ENCODE measurements at regions not wholly inside any gene's neighbourhood (a gene's known extent, or its start where the extent isn't known, plus 50 kb on each side); places are given as distances from the start of the nearest gene placed in this dataset.

GRCh38 chr12:47558625-47559345 lies 147.0 kb downstream of the RPAP3 start:
- DNase-seq (ENCODE audit: low read depth) = no peak

- no peak for DNase-seq (ENCODE audit: low read depth)
Measured at GRCh38 chr12:47557386-47557785, 148.4 kb downstream of the RPAP3 start.

- no peak for DNase-seq (ENCODE audit: low read depth)
Measured at GRCh38 chr12:47556261-47557030, 149.4 kb downstream of the RPAP3 start.

- no peak for DNase-seq (ENCODE audit: low read depth)
Measured at GRCh38 chr12:47554046-47554653, 151.7 kb downstream of the RPAP3 start.

- DNase-seq (ENCODE audit: low read depth) = no peak
Measured at GRCh38 chr12:47553266-47553665, 152.6 kb downstream of the RPAP3 start.

- DNase-seq (ENCODE audit: low read depth) = no peak
Measured at GRCh38 chr12:47551426-47551851, 154.4 kb downstream of the RPAP3 start.

- no peak for DNase-seq (ENCODE audit: low read depth)
Measured at GRCh38 chr12:47549258-47549657, 156.6 kb downstream of the RPAP3 start.

GRCh38 chr12:47548401-47548800 lies 157.4 kb downstream of the RPAP3 start:
- no peak for DNase-seq (ENCODE audit: low read depth)

- DNase-seq (ENCODE audit: low read depth) = no peak
Measured at GRCh38 chr12:47547077-47547476, 158.8 kb downstream of the RPAP3 start.

- DNase-seq (ENCODE audit: low read depth) = no peak
Measured at GRCh38 chr12:47545938-47546609, 159.8 kb downstream of the RPAP3 start.

- no peak for DNase-seq (ENCODE audit: low read depth)
Measured at GRCh38 chr12:47534695-47535094, 171.1 kb downstream of the RPAP3 start.

GRCh38 chr12:47530050-47530449 lies 175.8 kb downstream of the RPAP3 start:
- no peak for DNase-seq (ENCODE audit: low read depth)

- no peak for DNase-seq (ENCODE audit: low read depth)
Measured at GRCh38 chr12:47527816-47528215, 178.0 kb downstream of the RPAP3 start.

GRCh38 chr12:47520029-47520428 lies 185.8 kb downstream of the RPAP3 start:
- no peak for DNase-seq (ENCODE audit: low read depth)

GRCh38 chr12:47517122-47517521 lies 188.7 kb downstream of the RPAP3 start:
- no peak for DNase-seq (ENCODE audit: low read depth)

GRCh38 chr12:47509398-47509851 lies 196.4 kb downstream of the RPAP3 start:
- DNase-seq (ENCODE audit: low read depth) = no peak

GRCh38 chr12:47507221-47507620 lies 198.6 kb downstream of the RPAP3 start:
- no peak for DNase-seq (ENCODE audit: low read depth)

- DNase-seq (ENCODE audit: low read depth) = no peak
Measured at GRCh38 chr12:47504775-47505446, 200.9 kb downstream of the RPAP3 start.

- no peak for DNase-seq (ENCODE audit: low read depth)
Measured at GRCh38 chr12:47493801-47494200, 212.0 kb downstream of the RPAP3 start.

- DNase-seq (ENCODE audit: low read depth) = no peak
Measured at GRCh38 chr12:47491516-47492305, 214.1 kb downstream of the RPAP3 start.

- DNase-seq (ENCODE audit: low read depth) = no peak
Measured at GRCh38 chr12:47488888-47489287, 216.9 kb downstream of the RPAP3 start.

Measured in stimulated activated CD8-positive, alpha-beta memory T cell treated with anti-CD3 and anti-CD28 coated beads, Interleukin-4, amount 100 ng/mL, for 24 hours (primary cell).